K562 (cell line): ENCODE measurements at regions not wholly inside any gene's neighbourhood (a gene's known extent, or its start where the extent isn't known, plus 50 kb on each side); places are given as distances from the start of the nearest gene placed in this dataset.

Experiments
- ATAC-seq: fragments of 200-7000 bp; cut with Tn5 transposase; 3 replicates; pipeline ENCODE4 v1.9.1; 2020; ENCODE audit warnings: moderate library complexity
- BruUV-seq: library from RNA; stranded (reverse); fragments of 400-500 nt; replicated peaks from 2 replicates; lab custom pipeline; 2021; lab: Mats Ljungman, UMichigan
- CTCF ChIA-PET: fragments of 300-600 bp; formaldehyde crosslinking; extraction: SDS; loops from one replicate; lab custom pipeline; 2021; ENCODE audit warnings: low intra/inter-chr PET ratio; lab: Yijun Ruan, JAX
- POLR2A ChIA-PET: fragments of 300-600, 350-650 bp; sonication (Branson Sonifier 250); formaldehyde crosslinking; extraction: SDS; loops from one replicate; lab custom pipeline; 2021; ENCODE audit warnings: antibody characterized with exemption, inconsistent platforms; lab: Yijun Ruan, JAX
- DNase-seq, 4 experiments: peaks; one replicate each; pipeline versions ENCODE4 v3.0.0 to v3.0.0-alpha.2; 2011 to 2018; ENCODE audit warnings: low spot score in 3 of 4, mixed read lengths in 3 of 4; ENCODE audit errors: extremely low read depth in 1 of 4
- FAIRE-seq: peaks from 2 replicates; lab custom pipeline; 2011; peaks lifted over from hg19 to GRCh38; lab: Jason Lieb, UNC
- H2AFZ ChIP-seq: 2 replicates; pipeline ENCODE4 v1.6.0; 2011; ENCODE audit warnings: low read depth, low read length, control low read depth, inconsistent platforms
- H3K27ac ChIP-seq: fragments of 200-600 bp; 3 replicates; pipeline ENCODE4 v1.8.0; 2011; ENCODE audit warnings: low read depth, mild to moderate bottlenecking, control low read depth, inconsistent platforms, low read length, moderate library complexity, mixed read lengths; ENCODE audit errors: extremely low read depth
- H3K27me3 ChIP-seq, 2 experiments: fragments of 300-600 bp in 1 of 2; 2 replicates in 1 of 2; 3 replicates in 1 of 2; pipeline versions ENCODE4 v1.6.0 to v1.8.0; 2011; ENCODE audit warnings: inconsistent platforms in 2 of 2, low read length in 2 of 2, mild to moderate bottlenecking in 1 of 2, mixed read lengths in 1 of 2, moderate library complexity in 1 of 2; ENCODE audit not compliant: control insufficient read depth in 2 of 2, insufficient read depth in 2 of 2
- H3K36me3 ChIP-seq: fragments of 300-600 bp; 3 replicates; pipeline ENCODE4 v1.8.0; 2011; ENCODE audit warnings: mild to moderate bottlenecking, low read length, inconsistent platforms; ENCODE audit not compliant: control insufficient read depth, insufficient read depth
- H3K4me1 ChIP-seq, 2 experiments: fragments of 200-600 bp in 1 of 2; replicated peaks in 1 of 2; 2 replicates in 1 of 2; 3 replicates in 1 of 2; pipeline versions ENCODE4 v1.5.1 to v1.8.0; 2011; ENCODE audit warnings: inconsistent platforms in 2 of 2, low read length in 2 of 2, mild to moderate bottlenecking in 1 of 2, mixed read lengths in 1 of 2, moderate library complexity in 1 of 2; ENCODE audit not compliant: control insufficient read depth in 2 of 2, insufficient read depth in 2 of 2
- H3K4me2 ChIP-seq: 2 replicates; pipeline ENCODE4 v1.6.1; 2011; ENCODE audit warnings: low read length, control low read depth, inconsistent platforms, mixed read lengths; ENCODE audit not compliant: insufficient read depth
- H3K4me3 ChIP-seq: fragments of 200-600 bp; sonication (generic), shearing (Covaris generic); 2 replicates; pipeline ENCODE4 v1.5.1; 2016; ENCODE audit warnings: control low read depth, inconsistent platforms
- H3K79me2 ChIP-seq: fragments of 200-600 bp; 3 replicates; pipeline ENCODE4 v1.8.0; 2011; ENCODE audit warnings: low read length, inconsistent platforms; ENCODE audit not compliant: control insufficient read depth, insufficient read depth
- H3K9ac ChIP-seq, 2 experiments: 2 replicates each; pipeline versions ENCODE4 v1.6.0 to v1.6.1; 2011; ENCODE audit warnings: low read depth in 2 of 2, low read length in 2 of 2, control low read depth in 1 of 2, inconsistent platforms in 1 of 2, mild to moderate bottlenecking in 1 of 2, mixed read lengths in 1 of 2; ENCODE audit not compliant: insufficient read depth in 1 of 2
- H3K9me1 ChIP-seq: one replicate; pipeline ENCODE4 v1.6.0; 2011; ENCODE audit warnings: inconsistent platforms, mild to moderate bottlenecking, low read length, moderate library complexity; ENCODE audit not compliant: control insufficient read depth, insufficient read depth
- H3K9me3 ChIP-seq: replicated peaks from 2 replicates; pipeline ENCODE4 v1.5.1; 2011; ENCODE audit warnings: low read depth, low read length, inconsistent platforms; ENCODE audit not compliant: control insufficient read depth, insufficient read depth
- H4K20me1 ChIP-seq: replicated peaks from 2 replicates; pipeline ENCODE4 v1.6.1; 2011; ENCODE audit warnings: low read length, inconsistent platforms, mixed read lengths; ENCODE audit not compliant: control insufficient read depth, insufficient read depth
- CBX8 ChIP-seq: fragments of 200-600 bp; sonication (generic); IDR thresholded peaks from 2 replicates; pipeline ENCODE4 v1.6.1; 2012; ENCODE audit warnings: borderline replicate concordance, mixed run types, low read depth, mild to moderate bottlenecking, moderate library complexity, mixed read lengths, low read length, control low read depth, inconsistent platforms; ENCODE audit not compliant: poor library complexity, severe bottlenecking; ENCODE audit errors: extremely low read depth
- JUNB ChIP-seq: fragments of 450-650 bp; formaldehyde crosslinking; conservative IDR thresholded peaks from 2 replicates; pipeline ENCODE4 v1.4.0; 2020; ENCODE audit warnings: mild to moderate bottlenecking
- NR2C1 ChIP-seq, 2 experiments: fragments of 450-650 bp; IDR thresholded peaks; 2 replicates each; pipeline ENCODE4 v1.6.1; 2017; ENCODE audit warnings: mild to moderate bottlenecking in 2 of 2, antibody characterized with exemption in 1 of 2, inconsistent platforms in 1 of 2, missing compliant biosample characterization in 1 of 2, missing genetic modification characterization in 1 of 2
- XRCC5 ChIP-seq: fragments of 200-400 bp; formaldehyde crosslinking; IDR thresholded peaks from 2 replicates; pipeline ENCODE4 v1.6.1; 2017; ENCODE audit warnings: low read depth, mild to moderate bottlenecking, low read length
- ZC3H8 ChIP-seq: fragments of 450-650 bp; IDR thresholded peaks from 2 replicates; pipeline ENCODE4 v1.6.1; 2017
- ZNF175 ChIP-seq: fragments of 200-800 bp; sonication (Bioruptor generic); IDR thresholded peaks from 2 replicates; pipeline ENCODE4 v1.6.1; 2016; ENCODE audit warnings: low read depth, mild to moderate bottlenecking, missing genetic modification characterization, missing compliant biosample characterization
- ZNF695 ChIP-seq: fragments of 450-650 bp; formaldehyde crosslinking; IDR thresholded peaks from 2 replicates; pipeline ENCODE4 v1.4.0; 2020; ENCODE audit warnings: mild to moderate bottlenecking, moderate library complexity
- ZNF766 ChIP-seq: fragments of 200-800 bp; sonication (Bioruptor generic); conservative IDR thresholded peaks from 2 replicates; pipeline ENCODE4 v1.6.1; 2016; ENCODE audit warnings: missing genetic modification characterization, missing compliant biosample characterization
- WGBS: fragments of 100-300 bp; shearing (Covaris generic); methylation state at CpG from one replicate; pipeline ENCODE4 v1.1.6; 2016; ENCODE audit warnings: low coverage, mixed read lengths; ENCODE audit not compliant: insufficient coverage; ENCODE audit errors: missing lambda C conversion rate; 5-methylcytosine and 5-hydroxymethylcytosine counted together
- in situ Hi-C: fragments of 300-500 bp; cut with MboI; formaldehyde crosslinking; loops from 4 replicates; pipeline ENCODE4 v1.15.0; 2018; ENCODE audit warnings: inconsistent platforms, mixed read lengths
- intact Hi-C: fragments of 100-400 bp; cut with micrococcal nuclease; formaldehyde crosslinking; loops from 2 replicates; pipeline ENCODE4 v1.14.2; 2022
- TF ChIP-seq, protein P1 (sequence below): fragments of 450-650 bp; formaldehyde crosslinking; IDR thresholded peaks from 2 replicates; pipeline ENCODE4 v1.4.0; 2020; ENCODE audit warnings: mild to moderate bottlenecking, mixed read lengths
- TF ChIP-seq, protein P2 (sequence below): IDR thresholded peaks from 2 replicates; pipeline ENCODE4 v1.6.1; 2012; ENCODE audit warnings: low read depth, low read length, improper control_type of control experiment, borderline replicate concordance
- TF ChIP-seq, protein P3 (sequence below): sonication (generic); formaldehyde crosslinking; IDR thresholded peaks from 2 replicates; pipeline ENCODE4 v1.8.0; 2022; ENCODE audit warnings: mild to moderate bottlenecking, missing genetic modification reagents
- TF ChIP-seq, protein P4 (sequence below): fragments of 450-650 bp; IDR thresholded peaks from 2 replicates; pipeline ENCODE4 v1.6.1; 2016; ENCODE audit warnings: antibody characterized with exemption
- TF ChIP-seq, protein P5 (sequence below): fragments of 450-650 bp; IDR thresholded peaks from 2 replicates; pipeline ENCODE4 v1.6.1; 2016; ENCODE audit warnings: borderline replicate concordance

DNA sequence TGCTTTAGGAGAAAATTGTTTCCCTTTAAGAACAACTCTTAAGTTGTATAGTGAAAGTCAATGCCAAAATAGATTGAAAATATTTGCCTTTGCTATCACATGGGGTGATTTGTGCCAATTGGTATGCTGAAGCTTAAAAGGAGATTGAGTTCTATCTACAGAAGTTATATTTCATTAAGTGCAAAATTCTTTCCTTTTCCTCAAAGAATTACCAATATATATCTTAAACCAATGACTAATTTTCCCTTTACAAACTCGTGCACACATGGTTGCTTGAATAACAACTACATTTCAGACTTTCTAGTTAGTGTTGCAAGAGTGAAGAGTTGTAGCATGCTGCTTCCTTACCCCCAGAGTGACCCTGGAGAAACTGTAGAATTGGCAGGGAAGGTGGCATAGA lies 990.0 kb upstream of the PABPC4L start:
- POLR2A ChIA-PET: no interaction called here
- BruUV-seq: no TSS peak
- H2AFZ ChIP-seq: no peak overlapping the region
- ATAC-seq (no peak), FAIRE-seq (no peak), DNase-seq (no peak)
- 0 out of 2 replicates have a peak, but pooled peaks cover 3% of the 10 kb centered on the region for H3K9me3 ChIP-seq
- CTCF ChIA-PET: no interaction called here
- no peaks in the 10 kb centered on the region for H4K20me1 ChIP-seq
- H3K4me3 ChIP-seq: no peak overlapping the region
- no peaks in the 10 kb centered on the region for H3K36me3 ChIP-seq
- H3K27me3 ChIP-seq: no peaks in the 10 kb centered on the region
- no peaks in the 10 kb centered on the region for H3K4me1 ChIP-seq
- H3K9ac ChIP-seq: no peak overlapping the region
- intact Hi-C loops: no loop called here
- H3K9me1 ChIP-seq: no peaks in the 10 kb centered on the region
- no peaks in the 10 kb centered on the region for H3K79me2 ChIP-seq
- 0% methylated on average over 1 of the region's 1 CpG for WGBS
- no peak overlapping the region for H3K27ac ChIP-seq
- in situ Hi-C loops: no loop called here
- no peak overlapping the region for H3K4me2 ChIP-seq
- TF ChIP-seq, protein P1, sequence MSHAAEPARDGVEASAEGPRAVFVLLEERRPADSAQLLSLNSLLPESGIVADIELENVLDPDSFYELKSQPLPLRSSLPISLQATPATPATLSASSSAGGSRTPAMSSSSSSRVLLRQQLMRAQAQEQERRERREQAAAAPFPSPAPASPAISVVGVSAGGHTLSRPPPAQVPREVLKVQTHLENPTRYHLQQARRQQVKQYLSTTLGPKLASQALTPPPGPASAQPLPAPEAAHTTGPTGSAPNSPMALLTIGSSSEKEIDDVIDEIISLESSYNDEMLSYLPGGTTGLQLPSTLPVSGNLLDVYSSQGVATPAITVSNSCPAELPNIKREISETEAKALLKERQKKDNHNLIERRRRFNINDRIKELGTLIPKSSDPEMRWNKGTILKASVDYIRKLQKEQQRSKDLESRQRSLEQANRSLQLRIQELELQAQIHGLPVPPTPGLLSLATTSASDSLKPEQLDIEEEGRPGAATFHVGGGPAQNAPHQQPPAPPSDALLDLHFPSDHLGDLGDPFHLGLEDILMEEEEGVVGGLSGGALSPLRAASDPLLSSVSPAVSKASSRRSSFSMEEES (CRISPR knock-in tag): no peak
- TF ChIP-seq JUNB (CRISPR knock-in tag) (no peak), ZC3H8 (no peak), ZNF175 (CRISPR knock-in tag) (no peak), ZNF766 (no peak), ZNF695 (CRISPR knock-in tag) (no peak), NR2C1 (IDR thresholded peaks at IDR 0.05) (no peak), NR2C1 (tag; IDR thresholded peaks at IDR 0.05) (no peak), XRCC5 (no peak), CBX8 (no peak)
- TF ChIP-seq, protein P2, sequence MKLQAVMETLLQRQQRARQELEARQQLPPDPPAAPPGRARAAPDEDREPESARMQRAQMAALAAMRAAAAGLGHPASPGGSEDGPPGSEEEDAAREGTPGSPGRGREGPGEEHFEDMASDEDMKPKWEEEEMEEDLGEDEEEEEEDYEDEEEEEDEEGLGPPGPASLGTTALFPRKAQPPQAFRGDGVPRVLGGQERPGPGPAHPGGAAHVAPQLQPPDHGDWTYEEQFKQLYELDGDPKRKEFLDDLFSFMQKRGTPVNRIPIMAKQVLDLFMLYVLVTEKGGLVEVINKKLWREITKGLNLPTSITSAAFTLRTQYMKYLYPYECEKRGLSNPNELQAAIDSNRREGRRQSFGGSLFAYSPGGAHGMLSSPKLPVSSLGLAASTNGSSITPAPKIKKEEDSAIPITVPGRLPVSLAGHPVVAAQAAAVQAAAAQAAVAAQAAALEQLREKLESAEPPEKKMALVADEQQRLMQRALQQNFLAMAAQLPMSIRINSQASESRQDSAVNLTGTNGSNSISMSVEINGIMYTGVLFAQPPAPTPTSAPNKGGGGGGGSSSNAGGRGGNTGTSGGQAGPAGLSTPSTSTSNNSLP: no peak
- TF ChIP-seq, protein P3, sequence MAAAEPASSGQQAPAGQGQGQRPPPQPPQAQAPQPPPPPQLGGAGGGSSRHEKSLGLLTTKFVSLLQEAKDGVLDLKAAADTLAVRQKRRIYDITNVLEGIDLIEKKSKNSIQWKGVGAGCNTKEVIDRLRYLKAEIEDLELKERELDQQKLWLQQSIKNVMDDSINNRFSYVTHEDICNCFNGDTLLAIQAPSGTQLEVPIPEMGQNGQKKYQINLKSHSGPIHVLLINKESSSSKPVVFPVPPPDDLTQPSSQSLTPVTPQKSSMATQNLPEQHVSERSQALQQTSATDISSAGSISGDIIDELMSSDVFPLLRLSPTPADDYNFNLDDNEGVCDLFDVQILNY (CRISPR knock-in tag): no peak
- TF ChIP-seq, protein P4, sequence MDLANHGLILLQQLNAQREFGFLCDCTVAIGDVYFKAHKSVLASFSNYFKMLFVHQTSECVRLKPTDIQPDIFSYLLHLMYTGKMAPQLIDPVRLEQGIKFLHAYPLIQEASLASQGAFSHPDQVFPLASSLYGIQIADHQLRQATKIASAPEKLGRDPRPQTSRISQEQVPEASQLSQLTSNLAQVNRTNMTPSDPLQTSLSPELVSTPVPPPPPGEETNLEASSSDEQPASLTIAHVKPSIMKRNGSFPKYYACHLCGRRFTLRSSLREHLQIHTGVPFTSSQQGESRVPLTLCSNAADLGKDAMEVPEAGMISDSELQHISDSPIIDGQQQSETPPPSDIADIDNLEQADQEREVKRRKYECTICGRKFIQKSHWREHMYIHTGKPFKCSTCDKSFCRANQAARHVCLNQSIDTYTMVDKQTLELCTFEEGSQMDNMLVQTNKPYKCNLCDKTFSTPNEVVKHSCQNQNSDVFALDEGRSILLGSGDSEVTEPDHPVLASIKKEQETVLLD: no peak
- TF ChIP-seq, protein P5, sequence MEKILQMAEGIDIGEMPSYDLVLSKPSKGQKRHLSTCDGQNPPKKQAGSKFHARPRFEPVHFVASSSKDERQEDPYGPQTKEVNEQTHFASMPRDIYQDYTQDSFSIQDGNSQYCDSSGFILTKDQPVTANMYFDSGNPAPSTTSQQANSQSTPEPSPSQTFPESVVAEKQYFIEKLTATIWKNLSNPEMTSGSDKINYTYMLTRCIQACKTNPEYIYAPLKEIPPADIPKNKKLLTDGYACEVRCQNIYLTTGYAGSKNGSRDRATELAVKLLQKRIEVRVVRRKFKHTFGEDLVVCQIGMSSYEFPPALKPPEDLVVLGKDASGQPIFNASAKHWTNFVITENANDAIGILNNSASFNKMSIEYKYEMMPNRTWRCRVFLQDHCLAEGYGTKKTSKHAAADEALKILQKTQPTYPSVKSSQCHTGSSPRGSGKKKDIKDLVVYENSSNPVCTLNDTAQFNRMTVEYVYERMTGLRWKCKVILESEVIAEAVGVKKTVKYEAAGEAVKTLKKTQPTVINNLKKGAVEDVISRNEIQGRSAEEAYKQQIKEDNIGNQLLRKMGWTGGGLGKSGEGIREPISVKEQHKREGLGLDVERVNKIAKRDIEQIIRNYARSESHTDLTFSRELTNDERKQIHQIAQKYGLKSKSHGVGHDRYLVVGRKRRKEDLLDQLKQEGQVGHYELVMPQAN: no peak
